AG04450 (cell line): ENCODE measurements at regions not wholly inside any gene's neighbourhood (a gene's known extent, or its start where the extent isn't known, plus 50 kb on each side); places are given as distances from the start of the nearest gene placed in this dataset.

Experiments used
- CTCF ChIA-PET: fragments of 300-600, 350-600 bp; formaldehyde crosslinking; extraction: SDS; loops from one replicate; lab custom pipeline; 2022; ENCODE audit warnings: antibody characterized with exemption, inconsistent platforms; lab: Charles Lee
- POLR2A ChIA-PET: fragments of 350-600 bp; formaldehyde crosslinking; extraction: SDS; loops from one replicate; lab custom pipeline; 2021; ENCODE audit warnings: antibody characterized with exemption, inconsistent platforms; lab: Yijun Ruan, JAX
- DNase-seq: peaks from one replicate; pipeline ENCODE4 v3.0.0-alpha.2; 2011; ENCODE audit warnings: low read depth, low spot score
- H3K27ac ChIP-seq: one replicate; pipeline ENCODE4 v1.5.1; 2012; ENCODE audit warnings: low read depth, low read length, control low read depth
- H3K27me3 ChIP-seq: one replicate; pipeline ENCODE4 v1.6.0; 2012; ENCODE audit warnings: low read length; ENCODE audit not compliant: control insufficient read depth, insufficient read depth
- H3K4me3 ChIP-seq: 2 replicates; pipeline ENCODE4 v1.5.1; 2011; ENCODE audit warnings: mild to moderate bottlenecking, low read depth, low read length, control low read depth
- H3K9me3 ChIP-seq: 2 replicates; pipeline ENCODE4 v1.5.1; 2012; ENCODE audit warnings: low read length; ENCODE audit not compliant: control insufficient read depth, insufficient read depth
- CTCF ChIP-seq: IDR thresholded peaks from 2 replicates; pipeline ENCODE4 v1.5.1; 2011; ENCODE audit warnings: low read depth, low read length, control low read depth, inconsistent platforms

GRCh38 chr5:4348919-4349318, 753.3 kb downstream of the IRX1 start:
- Histone ChIP-seq H3K27ac (no peak overlapping the region), H3K9me3 (peaks cover 38% of the 10 kb centered on the region; the same call in 1 of the 2 replicates), H3K27me3 (no peaks in the 10 kb centered on the region), H3K4me3 (no peak overlapping the region)
- CTCF ChIA-PET, result no interaction called here
- no peak for TF ChIP-seq CTCF
- POLR2A ChIA-PET, result no interaction called here
- no peak for DNase-seq

- no peak for TF ChIP-seq CTCF
- peaks cover 31% of the 10 kb centered on the region; the same call in 1 of the 2 replicates for H3K9me3 ChIP-seq
- no peak for DNase-seq
- no peak overlapping the region for H3K27ac ChIP-seq
- H3K27me3 ChIP-seq, result no peaks in the 10 kb centered on the region
- H3K4me3 ChIP-seq, result no peak overlapping the region
- POLR2A ChIA-PET, result no interaction called here
- CTCF ChIA-PET, result no interaction called here
Observed at GRCh38 chr5:4356201-4356600, 760.6 kb downstream of the IRX1 start.

- ChIA-PET CTCF (no interaction called here), POLR2A (no interaction called here)
- DNase-seq, result no peak
- H3K27ac ChIP-seq, result no peak overlapping the region
- peaks cover 13% of the 10 kb centered on the region; the same call in 1 of the 2 replicates for H3K9me3 ChIP-seq
- no peak for TF ChIP-seq CTCF
- no peak overlapping the region for H3K4me3 ChIP-seq
- H3K27me3 ChIP-seq, result no peaks in the 10 kb centered on the region
Observed at GRCh38 chr5:4359847-4360246, 764.2 kb downstream of the IRX1 start.

GRCh38 chr5:4361753-4362152, 766.1 kb downstream of the IRX1 start:
- Histone ChIP-seq H3K4me3 (no peak overlapping the region), H3K27ac (no peak overlapping the region), H3K9me3 (peaks cover 11% of the 10 kb centered on the region; the same call in 1 of the 2 replicates), H3K27me3 (no peaks in the 10 kb centered on the region)
- TF ChIP-seq CTCF, result no peak
- POLR2A ChIA-PET, result no interaction called here
- CTCF ChIA-PET, result no interaction called here
- DNase-seq, result no peak

- Histone ChIP-seq H3K4me3 (no peak overlapping the region), H3K27ac (no peak overlapping the region), H3K9me3 (peaks cover 11% of the 10 kb centered on the region; the same call in 1 of the 2 replicates), H3K27me3 (no peaks in the 10 kb centered on the region)
- POLR2A ChIA-PET, result no interaction called here
- CTCF ChIA-PET, result no interaction called here
- no peak for DNase-seq
- TF ChIP-seq CTCF, result no peak
Observed at GRCh38 chr5:4362411-4362810, 766.8 kb downstream of the IRX1 start.
